HG02885 (cell line): ENCODE measurements at regions not wholly inside any gene's neighbourhood (a gene's known extent, or its start where the extent isn't known, plus 50 kb on each side); places are given as distances from the start of the nearest gene placed in this dataset.

Source experiments
- ATAC-seq: cut with Tn5 transposase; IDR thresholded peaks from one replicate; pipeline ENCODE4 v1.9.1; 2021; ENCODE audit warnings: mild to moderate bottlenecking; ENCODE audit not compliant: unreplicated experiment, poor library complexity

- ATAC-seq, result no peak
These were observed 364.9 kb upstream of the PMFBP1 start for GRCh38 chr16:72536723-72537435.

GRCh38 chr16:72532906-72533410 is 361.0 kb upstream of the PMFBP1 start:
- no peak for ATAC-seq

- ATAC-seq, result no peak
These were observed 358.5 kb upstream of the PMFBP1 start for GRCh38 chr16:72530434-72530833.

GRCh38 chr16:72523087-72523486 is 351.1 kb upstream of the PMFBP1 start:
- ATAC-seq, result no peak

GRCh38 chr16:72517154-72517553 is 345.2 kb upstream of the PMFBP1 start:
- ATAC-seq, result no peak

GRCh38 chr16:72511171-72511570 is 339.2 kb upstream of the PMFBP1 start:
- no peak for ATAC-seq

- ATAC-seq, result no peak
These were observed 336.2 kb upstream of the PMFBP1 start for GRCh38 chr16:72508191-72508590.

DNA sequence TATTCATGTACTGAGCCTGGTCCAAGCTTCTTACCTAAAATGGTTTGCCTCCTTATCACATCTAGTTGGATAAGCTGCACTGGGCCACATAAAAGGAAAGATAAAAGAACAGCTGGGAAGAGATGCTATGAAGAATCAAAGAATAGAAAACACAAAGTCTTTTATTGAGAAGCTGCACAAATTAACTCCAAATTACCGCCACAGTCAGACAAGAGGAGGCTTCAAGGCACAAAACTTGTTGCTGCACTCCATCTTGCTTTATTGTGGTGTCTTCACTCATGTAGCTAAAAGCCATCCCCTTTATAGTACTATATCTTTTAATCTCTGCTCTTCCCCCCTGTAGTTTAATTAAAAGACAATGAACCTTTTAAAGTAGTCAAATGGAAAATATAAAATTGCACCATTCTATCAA is 330.6 kb upstream of the PMFBP1 start:
- ATAC-seq, result no peak

DNA sequence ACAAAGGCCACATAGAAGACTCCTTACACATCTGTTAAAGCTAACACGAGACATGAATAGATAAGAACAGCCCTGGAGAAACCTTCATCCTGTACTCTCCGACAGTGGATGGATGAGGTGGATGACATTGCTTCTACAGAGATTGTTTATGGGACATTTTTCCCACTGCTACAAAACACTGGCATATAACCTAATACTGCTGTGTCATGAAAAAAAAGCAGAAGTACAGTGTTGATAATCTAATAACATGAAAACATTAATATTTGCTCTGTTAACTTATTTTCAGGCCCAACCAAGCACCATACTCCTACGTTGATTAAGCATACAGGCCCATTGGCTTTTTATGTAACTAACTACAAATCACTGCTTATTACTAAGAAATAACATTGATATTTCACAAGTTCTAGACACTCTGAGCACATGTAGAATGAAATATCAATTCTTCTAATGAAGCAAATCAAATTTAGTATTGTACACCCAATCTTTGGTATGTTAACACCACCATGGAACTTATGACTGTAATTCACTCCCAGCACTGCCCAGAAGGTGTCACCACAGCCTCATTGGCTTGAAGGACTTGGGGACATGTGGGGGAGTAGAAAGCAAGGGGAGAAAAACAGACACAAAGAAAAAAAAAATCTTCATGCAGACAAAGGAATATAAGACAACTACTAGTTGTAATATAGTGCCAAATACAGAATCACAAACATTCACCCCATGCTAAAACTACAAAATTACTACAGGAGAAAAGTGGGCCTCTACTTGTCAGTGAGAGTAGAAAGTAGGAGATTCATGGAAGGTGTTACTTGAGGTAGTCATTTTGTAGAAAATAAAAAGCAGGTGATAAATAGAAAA is 330.0 kb upstream of the PMFBP1 start:
- peak; percentile 76 for ATAC-seq

DNA sequence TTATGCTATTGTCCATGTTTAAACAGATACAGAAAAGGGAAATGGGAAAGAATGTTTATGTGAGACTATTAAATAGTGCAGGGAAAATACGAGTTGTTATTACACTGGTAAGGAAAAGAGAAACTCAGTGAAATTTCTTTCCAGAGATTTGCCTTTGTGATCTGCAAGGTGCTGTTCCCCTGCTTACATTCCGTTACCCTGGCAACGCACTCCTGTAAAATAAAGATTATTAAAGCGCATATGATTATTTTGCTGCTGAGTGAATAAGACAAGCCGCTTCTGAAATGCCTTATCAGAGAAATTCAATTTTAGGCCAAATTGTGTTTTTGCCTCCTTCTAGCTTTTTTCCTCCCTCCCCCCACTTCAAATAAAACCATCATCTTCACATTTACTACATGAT is 328.6 kb upstream of the PMFBP1 start:
- ATAC-seq, result no peak

DNA sequence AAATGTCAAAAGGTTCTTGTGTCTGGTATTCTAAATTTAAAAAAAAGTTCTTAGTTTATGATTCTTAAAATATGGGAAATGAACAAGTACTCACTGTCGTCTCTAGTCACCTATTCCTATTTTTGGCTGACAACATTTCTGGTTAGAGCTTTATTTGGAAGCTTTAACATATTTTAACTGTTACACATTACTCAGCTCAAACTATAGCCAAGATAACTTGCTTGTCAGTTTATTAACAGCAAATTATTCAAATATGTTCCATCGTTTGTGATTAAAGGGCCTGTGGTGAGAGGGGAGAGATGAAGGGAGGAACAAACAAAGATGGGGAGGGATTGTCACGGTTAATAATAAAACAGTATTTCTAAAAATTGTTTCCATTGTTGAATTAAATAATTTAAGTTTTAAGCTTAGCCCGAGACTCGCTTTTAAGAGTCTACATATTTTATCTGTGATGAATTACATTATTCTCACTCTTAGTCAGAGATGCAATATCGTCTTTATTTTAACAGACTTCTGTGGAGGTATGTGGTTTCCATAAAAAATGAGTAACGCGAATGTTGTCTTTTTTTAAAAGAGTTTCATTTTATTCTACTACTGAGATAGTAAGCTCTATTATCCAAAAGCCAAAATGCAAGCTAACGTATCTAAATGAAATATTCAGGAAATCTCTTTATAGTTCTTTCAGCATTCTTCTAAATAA is 321.9 kb upstream of the PMFBP1 start:
- ATAC-seq, result no peak

DNA sequence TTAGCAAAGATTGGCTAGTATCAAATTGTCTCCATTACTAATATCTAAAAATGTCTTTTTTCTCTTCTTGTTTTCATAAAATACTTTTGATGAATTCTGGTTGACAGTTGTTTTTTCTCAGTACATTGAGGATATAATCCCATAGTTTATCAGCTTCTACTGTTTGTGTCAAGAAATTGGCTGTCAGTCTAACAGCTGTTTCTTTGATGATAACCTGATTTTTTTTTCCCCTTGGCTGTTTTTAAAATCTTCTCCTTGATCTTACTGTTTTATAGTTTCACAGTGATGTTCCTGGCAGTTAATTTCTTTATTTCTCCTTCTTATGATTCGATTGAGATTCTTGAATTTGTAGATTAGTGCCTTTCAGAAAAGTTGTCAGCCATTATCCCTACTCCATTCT is 315.3 kb upstream of the PMFBP1 start:
- ATAC-seq, result no peak

DNA sequence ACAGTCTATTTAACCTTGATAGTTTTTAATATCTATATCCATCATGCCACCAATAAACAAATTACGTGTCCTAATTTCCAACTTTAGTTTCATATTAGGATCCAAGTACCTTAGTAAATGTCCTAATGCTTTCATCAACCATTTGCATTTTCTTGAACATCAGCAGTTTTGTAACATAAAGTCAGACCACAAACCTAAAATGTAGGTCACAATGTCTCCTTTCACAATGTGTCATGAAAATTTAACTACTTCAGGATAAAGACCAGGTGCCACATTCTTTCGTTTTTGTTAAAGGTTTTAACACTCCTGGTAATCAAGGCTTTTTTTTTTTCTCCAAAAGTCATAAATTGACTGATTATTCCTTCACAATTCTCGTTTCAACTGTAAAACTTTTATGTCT is 310.7 kb upstream of the PMFBP1 start:
- no peak for ATAC-seq

GRCh38 chr16:72481419-72481818 is 309.5 kb upstream of the PMFBP1 start:
- ATAC-seq, result no peak

GRCh38 chr16:72480911-72481310 is 309.0 kb upstream of the PMFBP1 start:
- ATAC-seq, result no peak

- ATAC-seq, result no peak
These were observed 303.7 kb upstream of the PMFBP1 start for GRCh38 chr16:72475688-72476087.

DNA sequence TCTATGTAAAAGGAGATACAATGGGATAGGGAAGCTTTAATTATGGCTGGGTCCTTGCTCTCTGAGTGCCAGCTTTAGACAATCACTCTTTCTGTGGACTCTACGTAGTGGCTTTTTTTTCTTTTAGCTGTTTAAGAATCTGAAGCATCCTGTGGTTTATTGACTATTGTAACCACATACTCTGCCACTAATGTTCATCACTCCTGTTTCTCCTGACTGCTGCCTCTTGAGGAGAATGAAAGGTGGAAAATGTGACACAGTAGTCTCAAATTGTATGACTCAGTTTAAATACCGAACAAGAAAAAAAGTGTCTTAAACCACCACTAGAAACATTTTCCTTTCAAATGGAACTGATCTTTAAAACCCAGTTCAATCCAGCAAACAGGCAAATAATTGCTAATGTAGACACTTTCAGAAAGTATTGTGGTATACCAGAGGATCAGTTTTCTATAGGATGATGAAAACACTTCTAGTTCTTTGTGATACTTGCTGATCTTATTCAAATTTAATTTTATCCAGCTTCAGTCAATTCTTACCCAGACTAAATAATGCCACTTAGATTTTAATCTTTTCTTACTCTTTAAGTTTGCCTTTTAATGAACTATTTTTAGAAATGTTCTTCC is 302.7 kb upstream of the PMFBP1 start:
- no peak for ATAC-seq

DNA sequence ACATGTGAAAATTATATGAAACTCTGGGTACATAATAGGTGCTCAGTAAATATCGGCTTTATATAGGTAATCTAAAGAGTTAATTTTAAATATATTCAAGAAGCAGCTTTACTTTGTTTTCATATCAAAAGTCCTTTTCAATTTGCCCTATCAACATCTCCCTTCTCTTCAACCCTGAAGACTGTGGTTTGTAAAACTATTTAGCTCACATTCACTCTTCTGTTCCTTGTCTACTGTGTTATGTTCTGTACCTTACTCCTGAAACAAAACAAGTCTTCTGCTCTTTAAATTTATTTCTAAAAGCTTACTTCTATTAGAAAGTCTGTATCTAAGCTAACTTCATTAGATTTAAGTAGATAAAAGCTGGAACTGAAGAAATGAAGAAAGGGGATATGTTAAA is 301.7 kb upstream of the PMFBP1 start:
- no peak for ATAC-seq

DNA sequence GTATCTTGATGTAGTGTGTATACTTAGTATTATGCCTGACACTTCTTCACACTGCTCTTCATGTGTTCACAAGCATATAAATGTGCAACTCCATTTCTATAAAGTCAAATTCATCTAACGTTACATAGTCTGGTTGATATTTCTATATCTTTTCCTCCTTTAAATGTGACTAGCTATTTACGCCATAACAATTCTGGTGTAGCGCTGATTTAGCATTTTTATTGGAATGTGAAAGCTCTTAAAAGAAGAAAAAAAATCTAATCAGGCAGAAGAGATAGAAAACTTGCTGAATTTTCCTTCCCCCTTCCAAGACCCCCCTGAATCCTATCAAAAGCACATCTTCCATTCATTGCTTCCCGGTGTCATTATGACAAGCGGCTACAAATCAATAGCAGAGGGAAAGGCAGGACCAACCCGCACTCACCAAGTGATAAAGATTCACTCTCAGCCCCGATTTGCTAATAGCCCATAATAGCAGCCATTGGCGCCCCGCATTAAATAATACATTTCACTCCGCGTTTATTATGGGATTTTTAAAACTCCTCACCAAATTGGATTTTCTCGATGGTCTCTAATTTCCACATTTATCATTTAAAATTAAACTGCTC is 299.5 kb upstream of the PMFBP1 start:
- ATAC-seq, result no peak

- no peak for ATAC-seq
These were observed 298.6 kb upstream of the PMFBP1 start for GRCh38 chr16:72470541-72470940.
